H1 (cell line): ENCODE measurements at regions not wholly inside any gene's neighbourhood (a gene's known extent, or its start where the extent isn't known, plus 50 kb on each side); places are given as distances from the start of the nearest gene placed in this dataset.

ENCODE experiments used
- CBX5 ChIP-seq: fragments of 300-800, 300-1000 bp; sonication (generic); IDR thresholded peaks from 2 replicates; pipeline ENCODE4 v1.7.1; 2016; ENCODE audit warnings: antibody characterized with exemption, low read length, low read depth
- CHD7 ChIP-seq: fragments of 300-600 bp; sonication (generic); IDR thresholded peaks from 2 replicates; pipeline ENCODE4 v1.7.1; 2012; ENCODE audit warnings: low read length, moderate library complexity, mild to moderate bottlenecking, inconsistent platforms; ENCODE audit not compliant: insufficient replicate concordance
- CTCF ChIP-seq, 3 experiments: IDR thresholded peaks; 1 replicate in 2 of 3; 2 replicates in 1 of 3; pipeline versions ENCODE4 v1.5.1 to v1.6.1; 2011; ENCODE audit warnings: low read length in 3 of 3, mild to moderate bottlenecking in 3 of 3, inconsistent platforms in 2 of 3, low read depth in 1 of 3, moderate library complexity in 1 of 3; ENCODE audit not compliant: insufficient read depth in 1 of 3; ENCODE audit errors: control extremely low read depth in 1 of 3
- EP300 ChIP-seq, 2 experiments: IDR thresholded peaks; 1 replicate in 1 of 2; 2 replicates in 1 of 2; pipeline ENCODE4 v1.6.1; 2011 to 2012; ENCODE audit warnings: low read depth in 2 of 2, low read length in 2 of 2, mild to moderate bottlenecking in 2 of 2, borderline replicate concordance in 1 of 2, inconsistent platforms in 1 of 2, moderate library complexity in 1 of 2
- PHF8 ChIP-seq: fragments of 200-600 bp; sonication (generic); conservative IDR thresholded peaks from 2 replicates; pipeline ENCODE4 v1.7.1; 2012; ENCODE audit warnings: low read depth, mild to moderate bottlenecking, inconsistent platforms, low read length, moderate library complexity
- RNF2 ChIP-seq: fragments of 200-900, 300-1000 bp; sonication (generic); IDR thresholded peaks from 2 replicates; pipeline ENCODE4 v1.7.1; 2016; ENCODE audit warnings: borderline replicate concordance, low read depth, mild to moderate bottlenecking, antibody characterized with exemption, low read length; ENCODE audit not compliant: poor library complexity, severe bottlenecking; ENCODE audit errors: missing control alignments
- SIN3A ChIP-seq, 2 experiments: IDR thresholded peaks in 1 of 2; conservative IDR thresholded peaks in 1 of 2; 2 replicates each; pipeline ENCODE4 v1.6.1; 2011 to 2012; ENCODE audit warnings: low read length in 2 of 2, improper control_type of control experiment in 1 of 2, low read depth in 1 of 2, mild to moderate bottlenecking in 1 of 2
- SRF ChIP-seq: IDR thresholded peaks from 2 replicates; pipeline ENCODE4 v1.6.1; 2011; ENCODE audit warnings: mild to moderate bottlenecking, low read depth, low read length, moderate library complexity
- TCF12 ChIP-seq: IDR thresholded peaks from 2 replicates; pipeline ENCODE4 v1.6.1; 2011; ENCODE audit warnings: low read depth, mild to moderate bottlenecking, low read length

DNA sequence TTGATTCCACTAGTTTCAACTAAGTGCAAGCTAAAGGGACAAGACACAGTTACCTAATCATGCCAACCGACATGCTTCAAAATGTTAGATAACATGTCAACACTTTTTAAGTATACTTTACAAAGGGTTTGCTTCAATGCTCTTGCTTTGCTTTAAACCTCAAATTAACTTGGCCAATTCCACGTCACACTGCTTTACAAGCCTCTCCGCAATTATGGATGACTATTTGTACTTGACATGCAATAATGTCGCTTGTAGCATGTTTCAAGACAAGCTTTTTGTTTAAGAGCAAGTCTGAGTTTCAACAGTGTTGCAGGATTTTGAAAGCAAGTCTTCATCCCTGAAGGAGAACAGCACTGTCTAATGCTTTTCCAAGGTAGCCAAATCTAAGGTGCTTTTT is 86.9 kb downstream of the CNTN3 start:
- TF ChIP-seq TCF12 (no peak), CTCF (IDR thresholded peaks at IDR 0.05; ENCODE audit: control extremely low read depth in 1 of 3, insufficient read depth in 1 of 3, low read depth in 1 of 3, low read length in 3 of 3) (no peak), SRF (no peak), RNF2 (no peak), SIN3A (conservative IDR thresholded peaks at IDR 0.05 in 1 of 2, IDR thresholded peaks at IDR 0.05 in 1 of 2; ENCODE audit: low read depth in 1 of 2, low read length in 2 of 2) (no peak), CBX5 (no peak), CHD7 (no peak), PHF8 (no peak), EP300 (IDR thresholded peaks at IDR 0.05; ENCODE audit: borderline replicate concordance in 1 of 2, low read depth in 2 of 2, low read length in 2 of 2) (no peak)
